ENCODE measurements at regions not wholly inside any gene's neighbourhood (a gene's known extent, or its start where the extent isn't known, plus 50 kb on each side); places are given as distances from the start of the nearest gene placed in this dataset.

DNA sequence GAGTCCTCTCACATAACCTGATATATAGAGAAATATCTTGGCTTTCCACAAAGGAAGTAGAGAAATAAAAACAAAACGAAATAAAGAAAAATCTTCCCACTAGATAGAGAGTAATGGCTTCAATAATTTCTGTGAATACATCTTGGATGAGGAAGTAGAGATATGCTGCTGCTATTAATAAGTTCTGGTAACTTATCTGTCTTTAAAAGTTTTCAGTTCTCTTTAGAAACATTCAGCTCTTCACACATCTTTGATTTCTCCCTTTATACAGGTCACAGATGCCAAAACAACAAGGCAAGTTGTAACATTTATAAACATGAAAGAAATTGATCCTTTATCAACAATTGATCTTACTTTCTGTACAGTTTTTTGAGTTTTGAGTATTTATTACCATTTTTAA, 615.8 kb downstream of the TRAM1L1 start:
- Histone ChIP-seq H3K4me2 (ENCODE audit: low read depth, low read length) (no peak overlapping the region), H3K9me3 (ENCODE audit: low read length) (no peaks in the 10 kb centered on the region), H3K9ac (ENCODE audit: insufficient read depth, low read depth, low read length) (no peak overlapping the region), H3K36me3 (replicated peaks in 1 of 2; ENCODE audit: control insufficient read depth in 1 of 2, insufficient read depth in 2 of 2, low read length in 2 of 2) (no peaks in the 10 kb centered on the region), H3K27me3 (ENCODE audit: control insufficient read depth in 1 of 2, insufficient read depth in 2 of 2, low read length in 2 of 2) (no peaks in the 10 kb centered on the region), H4K20me1 (ENCODE audit: insufficient read depth, low read length) (no peaks in the 10 kb centered on the region), H3K27ac (ENCODE audit: extremely low read length, insufficient read depth, low read length) (no peak overlapping the region), H3K4me1 (ENCODE audit: insufficient read depth, low read length) (no peaks in the 10 kb centered on the region), H3K79me2 (ENCODE audit: insufficient read depth, low read length) (no peaks in the 10 kb centered on the region), H3K4me3 (replicated peaks in 1 of 3; ENCODE audit: insufficient read depth in 1 of 3, low read depth in 2 of 3, low read length in 3 of 3) (no peak overlapping the region), H2AFZ (ENCODE audit: low read length) (no peak overlapping the region)
- POLR2A ChIA-PET: no interaction called here
- 0% methylated on average over 1 of the region's 1 CpG for WGBS (ENCODE audit: low lambda C conversion rate)
- DNase-seq (ENCODE audit: low spot score) (no peak), FAIRE-seq (no peak), ATAC-seq (no peak)
- CTCF ChIA-PET (ENCODE audit: low intra/inter-chr PET ratio, low total read pairs): no interaction called here
- no TSS peak for BruUV-seq (replicated peaks)
- in situ Hi-C loops (cut with HindIII; ENCODE audit: extremely low pct_ligation_motif_present, low pct_unique_long_range_greater_than_20kb): no loop called here
- intact Hi-C loops (cut with micrococcal nuclease; ENCODE audit: unreplicated experiment): no loop called here
- no peak for TF ChIP-seq MATR3 (CRISPR knock-in tag; IDR thresholded peaks at IDR 0.05)
- no peak for TF ChIP-seq ZFP90 (CRISPR knock-in tag; IDR thresholded peaks at IDR 0.05; ENCODE audit: borderline replicate concordance)
- no peak for TF ChIP-seq ZNF17 (CRISPR knock-in tag; IDR thresholded peaks at IDR 0.05)
- TF ChIP-seq KMT2B (CRISPR knock-in tag; IDR thresholded peaks at IDR 0.05): no peak
- TF ChIP-seq, protein P1, sequence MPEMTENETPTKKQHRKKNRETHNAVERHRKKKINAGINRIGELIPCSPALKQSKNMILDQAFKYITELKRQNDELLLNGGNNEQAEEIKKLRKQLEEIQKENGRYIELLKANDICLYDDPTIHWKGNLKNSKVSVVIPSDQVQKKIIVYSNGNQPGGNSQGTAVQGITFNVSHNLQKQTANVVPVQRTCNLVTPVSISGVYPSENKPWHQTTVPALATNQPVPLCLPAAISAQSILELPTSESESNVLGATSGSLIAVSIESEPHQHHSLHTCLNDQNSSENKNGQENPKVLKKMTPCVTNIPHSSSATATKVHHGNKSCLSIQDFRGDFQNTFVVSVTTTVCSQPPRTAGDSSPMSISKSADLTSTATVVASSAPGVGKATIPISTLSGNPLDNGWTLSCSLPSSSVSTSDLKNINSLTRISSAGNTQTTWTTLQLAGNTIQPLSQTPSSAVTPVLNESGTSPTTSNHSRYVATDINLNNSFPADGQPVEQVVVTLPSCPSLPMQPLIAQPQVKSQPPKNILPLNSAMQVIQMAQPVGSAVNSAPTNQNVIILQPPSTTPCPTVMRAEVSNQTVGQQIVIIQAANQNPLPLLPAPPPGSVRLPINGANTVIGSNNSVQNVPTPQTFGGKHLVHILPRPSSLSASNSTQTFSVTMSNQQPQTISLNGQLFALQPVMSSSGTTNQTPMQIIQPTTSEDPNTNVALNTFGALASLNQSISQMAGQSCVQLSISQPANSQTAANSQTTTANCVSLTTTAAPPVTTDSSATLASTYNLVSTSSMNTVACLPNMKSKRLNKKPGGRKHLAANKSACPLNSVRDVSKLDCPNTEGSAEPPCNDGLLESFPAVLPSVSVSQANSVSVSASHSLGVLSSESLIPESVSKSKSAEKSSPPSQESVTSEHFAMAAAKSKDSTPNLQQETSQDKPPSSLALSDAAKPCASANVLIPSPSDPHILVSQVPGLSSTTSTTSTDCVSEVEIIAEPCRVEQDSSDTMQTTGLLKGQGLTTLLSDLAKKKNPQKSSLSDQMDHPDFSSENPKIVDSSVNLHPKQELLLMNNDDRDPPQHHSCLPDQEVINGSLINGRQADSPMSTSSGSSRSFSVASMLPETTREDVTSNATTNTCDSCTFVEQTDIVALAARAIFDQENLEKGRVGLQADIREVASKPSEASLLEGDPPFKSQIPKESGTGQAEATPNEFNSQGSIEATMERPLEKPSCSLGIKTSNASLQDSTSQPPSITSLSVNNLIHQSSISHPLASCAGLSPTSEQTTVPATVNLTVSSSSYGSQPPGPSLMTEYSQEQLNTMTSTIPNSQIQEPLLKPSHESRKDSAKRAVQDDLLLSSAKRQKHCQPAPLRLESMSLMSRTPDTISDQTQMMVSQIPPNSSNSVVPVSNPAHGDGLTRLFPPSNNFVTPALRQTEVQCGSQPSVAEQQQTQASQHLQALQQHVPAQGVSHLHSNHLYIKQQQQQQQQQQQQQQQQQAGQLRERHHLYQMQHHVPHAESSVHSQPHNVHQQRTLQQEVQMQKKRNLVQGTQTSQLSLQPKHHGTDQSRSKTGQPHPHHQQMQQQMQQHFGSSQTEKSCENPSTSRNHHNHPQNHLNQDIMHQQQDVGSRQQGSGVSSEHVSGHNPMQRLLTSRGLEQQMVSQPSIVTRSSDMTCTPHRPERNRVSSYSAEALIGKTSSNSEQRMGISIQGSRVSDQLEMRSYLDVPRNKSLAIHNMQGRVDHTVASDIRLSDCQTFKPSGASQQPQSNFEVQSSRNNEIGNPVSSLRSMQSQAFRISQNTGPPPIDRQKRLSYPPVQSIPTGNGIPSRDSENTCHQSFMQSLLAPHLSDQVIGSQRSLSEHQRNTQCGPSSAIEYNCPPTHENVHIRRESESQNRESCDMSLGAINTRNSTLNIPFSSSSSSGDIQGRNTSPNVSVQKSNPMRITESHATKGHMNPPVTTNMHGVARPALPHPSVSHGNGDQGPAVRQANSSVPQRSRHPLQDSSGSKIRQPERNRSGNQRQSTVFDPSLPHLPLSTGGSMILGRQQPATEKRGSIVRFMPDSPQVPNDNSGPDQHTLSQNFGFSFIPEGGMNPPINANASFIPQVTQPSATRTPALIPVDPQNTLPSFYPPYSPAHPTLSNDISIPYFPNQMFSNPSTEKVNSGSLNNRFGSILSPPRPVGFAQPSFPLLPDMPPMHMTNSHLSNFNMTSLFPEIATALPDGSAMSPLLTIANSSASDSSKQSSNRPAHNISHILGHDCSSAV (CRISPR knock-in tag; IDR thresholded peaks at IDR 0.05; ENCODE audit: borderline replicate concordance): no peak
- TF ChIP-seq TEAD3 (CRISPR knock-in tag; optimal IDR thresholded peaks at IDR 0.05; ENCODE audit: borderline replicate concordance): no peak
- no peak for TF ChIP-seq HIVEP1 (CRISPR knock-in tag; IDR thresholded peaks at IDR 0.05)
- TF ChIP-seq, protein P2, sequence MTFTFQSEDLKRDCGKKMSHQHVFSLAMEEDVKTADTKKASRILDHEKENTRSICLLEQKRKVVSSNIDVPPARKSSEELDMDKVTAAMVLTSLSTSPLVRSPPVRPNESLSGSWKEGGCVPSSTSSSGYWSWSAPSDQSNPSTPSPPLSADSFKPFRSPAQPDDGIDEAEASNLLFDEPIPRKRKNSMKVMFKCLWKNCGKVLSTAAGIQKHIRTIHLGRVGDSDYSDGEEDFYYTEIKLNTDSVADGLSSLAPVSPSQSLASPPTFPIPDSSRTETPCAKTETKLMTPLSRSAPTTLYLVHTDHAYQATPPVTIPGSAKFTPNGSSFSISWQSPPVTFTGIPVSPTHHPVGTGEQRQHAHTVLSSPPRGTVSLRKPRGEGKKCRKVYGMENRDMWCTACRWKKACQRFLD (CRISPR knock-in tag; IDR thresholded peaks at IDR 0.05; ENCODE audit: borderline replicate concordance): no peak
- no peak for TF ChIP-seq ATRX (CRISPR knock-in tag; IDR thresholded peaks at IDR 0.05; ENCODE audit: borderline replicate concordance)
- TF ChIP-seq RFXAP (CRISPR knock-in tag; IDR thresholded peaks at IDR 0.05; ENCODE audit: borderline replicate concordance): no peak
- TF ChIP-seq RFX5 (IDR thresholded peaks at IDR 0.05; ENCODE audit: low read depth, low read length): no peak
- TF ChIP-seq, protein P3, sequence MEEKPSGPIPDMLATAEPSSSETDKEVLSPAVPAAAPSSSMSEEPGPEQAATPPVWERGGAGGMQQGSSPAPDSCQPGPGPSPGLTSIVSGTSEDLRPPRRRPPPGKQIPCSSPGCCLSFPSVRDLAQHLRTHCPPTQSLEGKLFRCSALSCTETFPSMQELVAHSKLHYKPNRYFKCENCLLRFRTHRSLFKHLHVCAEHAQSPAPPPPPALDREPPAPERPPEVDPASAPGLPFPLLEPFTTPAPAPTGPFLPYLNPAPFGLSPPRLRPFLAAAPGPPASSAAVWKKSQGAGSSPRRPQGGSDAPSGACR (CRISPR knock-in tag; IDR thresholded peaks at IDR 0.05): no peak
- TF ChIP-seq U2AF2 (IDR thresholded peaks at IDR 0.05; ENCODE audit: low read depth, low read length): no peak

All from HepG2 (cell line).